Mesenchymal stem cell (in vitro differentiated cells and primary cell): ENCODE measurements at regions not wholly inside any gene's neighbourhood (a gene's known extent, or its start where the extent isn't known, plus 50 kb on each side); places are given as distances from the start of the nearest gene placed in this dataset.

Experiments
- DNase-seq: peaks from one replicate; pipeline ENCODE4 v3.0.0-alpha.2; 2013
- H2AFZ ChIP-seq: one replicate; pipeline ENCODE4 v1.6.1; 2013; ENCODE audit warnings: low read depth, mild to moderate bottlenecking, control low read depth, inconsistent platforms, low read length, moderate library complexity
- H2AK5ac ChIP-seq: 2 replicates; pipeline ENCODE4 v1.6.1; 2013; ENCODE audit warnings: low read length, moderate library complexity, mild to moderate bottlenecking, inconsistent platforms; ENCODE audit not compliant: severe bottlenecking
- H2BK120ac ChIP-seq: one replicate; pipeline ENCODE4 v1.6.1; 2013; ENCODE audit warnings: low read depth, mild to moderate bottlenecking, inconsistent platforms, low read length, moderate library complexity
- H2BK12ac ChIP-seq, 2 experiments: one replicate each; pipeline ENCODE4 v1.6.1; 2013; ENCODE audit warnings: inconsistent platforms in 2 of 2, low read length in 2 of 2, mild to moderate bottlenecking in 2 of 2, moderate library complexity in 2 of 2, control low read depth in 1 of 2
- H2BK15ac ChIP-seq: one replicate; pipeline ENCODE4 v1.6.1; 2013; ENCODE audit warnings: mild to moderate bottlenecking, low read depth, inconsistent platforms; ENCODE audit not compliant: poor library complexity, severe bottlenecking
- H2BK5ac ChIP-seq: 2 replicates; pipeline ENCODE4 v1.6.1; 2013; ENCODE audit warnings: low read depth, mild to moderate bottlenecking, low read length, control low read depth, inconsistent platforms; ENCODE audit not compliant: poor library complexity, severe bottlenecking
- H3K14ac ChIP-seq, 2 experiments: one replicate each; pipeline ENCODE4 v1.6.1; 2013; ENCODE audit warnings: inconsistent platforms in 2 of 2, low read length in 2 of 2, control low read depth in 1 of 2, mild to moderate bottlenecking in 1 of 2, moderate library complexity in 1 of 2
- H3K18ac ChIP-seq, 2 experiments: one replicate each; pipeline ENCODE4 v1.6.1; 2013; ENCODE audit warnings: inconsistent platforms in 2 of 2, low read length in 2 of 2, control low read depth in 1 of 2, low read depth in 1 of 2, mild to moderate bottlenecking in 1 of 2
- H3K23ac ChIP-seq, 2 experiments: one replicate each; pipeline ENCODE4 v1.6.1; 2013; ENCODE audit warnings: inconsistent platforms in 2 of 2, low read length in 2 of 2, mild to moderate bottlenecking in 2 of 2, moderate library complexity in 2 of 2, control low read depth in 1 of 2
- H3K27ac ChIP-seq: 2 replicates; pipeline ENCODE4 v1.5.1; 2013; ENCODE audit warnings: mild to moderate bottlenecking, moderate library complexity, low read length, control low read depth, inconsistent platforms; ENCODE audit not compliant: poor library complexity, severe bottlenecking
- H3K27me3 ChIP-seq, 2 experiments: 2 replicates each; pipeline versions ENCODE4 v1.6.1 to v1.7.0; 2013; ENCODE audit warnings: low read length in 2 of 2, mild to moderate bottlenecking in 2 of 2, moderate library complexity in 2 of 2, control low read depth in 1 of 2, inconsistent platforms in 1 of 2; ENCODE audit not compliant: control insufficient read depth in 1 of 2, insufficient read depth in 1 of 2
- H3K36me3 ChIP-seq, 2 experiments: 2 replicates each; pipeline versions ENCODE4 v1.6.1 to v1.7.0; 2013; ENCODE audit warnings: low read length in 2 of 2, control low read depth in 1 of 2, inconsistent platforms in 1 of 2, low read depth in 1 of 2, mild to moderate bottlenecking in 1 of 2; ENCODE audit not compliant: insufficient read depth in 2 of 2, control insufficient read depth in 1 of 2
- H3K4ac ChIP-seq, 2 experiments: one replicate each; pipeline ENCODE4 v1.6.1; 2013; ENCODE audit warnings: inconsistent platforms in 2 of 2, low read length in 2 of 2, mild to moderate bottlenecking in 2 of 2, moderate library complexity in 2 of 2, control low read depth in 1 of 2, low read depth in 1 of 2
- H3K4me1 ChIP-seq: 2 replicates; pipeline ENCODE4 v1.6.1; 2013; ENCODE audit warnings: low read depth, low read length, control low read depth; ENCODE audit not compliant: control insufficient read depth, insufficient read depth
- H3K4me2 ChIP-seq: 2 replicates; pipeline ENCODE4 v1.6.1; 2013; ENCODE audit warnings: low read length, mild to moderate bottlenecking, inconsistent platforms; ENCODE audit not compliant: poor library complexity, severe bottlenecking
- H3K4me3 ChIP-seq, 2 experiments: 2 replicates each; pipeline versions ENCODE4 v1.5.1 to v1.7.0; 2013; ENCODE audit warnings: low read length in 2 of 2, mild to moderate bottlenecking in 2 of 2, control low read depth in 1 of 2, low read depth in 1 of 2; ENCODE audit not compliant: insufficient read depth in 1 of 2
- H3K79me1 ChIP-seq: replicated peaks from 2 replicates; pipeline ENCODE4 v1.6.1; 2013; ENCODE audit warnings: mild to moderate bottlenecking, control low read depth, low read length, inconsistent platforms; ENCODE audit not compliant: poor library complexity, severe bottlenecking
- H3K9ac ChIP-seq: 2 replicates; pipeline ENCODE4 v1.7.0; 2013; ENCODE audit warnings: mild to moderate bottlenecking, low read length, moderate library complexity
- H3K9me3 ChIP-seq: 2 replicates; pipeline ENCODE4 v1.7.0; 2013; ENCODE audit warnings: mild to moderate bottlenecking, low read length; ENCODE audit not compliant: control insufficient read depth
- H4K8ac ChIP-seq: one replicate; pipeline ENCODE4 v1.6.1; 2013; ENCODE audit warnings: inconsistent platforms, mild to moderate bottlenecking, low read length, moderate library complexity
- H4K91ac ChIP-seq: one replicate; pipeline ENCODE4 v1.6.1; 2013; ENCODE audit warnings: mild to moderate bottlenecking, low read length, inconsistent platforms
- WGBS: methylation state at CpG from one replicate; pipeline ENCODE4 v1.1.7; 2013; ENCODE audit warnings: mixed read lengths; 5-methylcytosine and 5-hydroxymethylcytosine counted together

GRCh38 chr2:76194031-76194775 lies 483.5 kb upstream of the GCFC2 start:
- DNase-seq = no peak
- no peak overlapping the region for H2BK15ac ChIP-seq

GRCh38 chr2:76193089-76193488 lies 482.4 kb upstream of the GCFC2 start:
- Histone ChIP-seq H2AFZ (no peak overlapping the region), H3K9ac (no peak overlapping the region), H2BK120ac (no peak overlapping the region), H3K23ac (no peak overlapping the region), H3K36me3 (no peaks in the 10 kb centered on the region), H3K4ac (no peak overlapping the region), H4K8ac (no peak overlapping the region), H3K4me1 (no peaks in the 10 kb centered on the region), H2BK15ac (no peak overlapping the region), H2AK5ac (no peak overlapping the region), H3K27me3 (no peaks in the 10 kb centered on the region), H3K79me1 (no peaks in the 10 kb centered on the region), H3K27ac (no peak overlapping the region), H2BK5ac (no peak overlapping the region), H3K18ac (no peak overlapping the region), H3K4me2 (no peak overlapping the region), H3K14ac (no peak overlapping the region), H4K91ac (no peak overlapping the region), H3K9me3 (no peaks in the 10 kb centered on the region), H2BK12ac (no peak overlapping the region), H3K4me3 (no peak overlapping the region)
- no peak for DNase-seq
- WGBS = 91% methylated on average over 3 of the region's 3 CpGs

More at GRCh38 chr2:76194031-76194775, 483.5 kb upstream of the GCFC2 start:
- H3K27me3 ChIP-seq = no peaks in the 10 kb centered on the region
- H3K18ac ChIP-seq = no peak overlapping the region
- no peak overlapping the region for H3K23ac ChIP-seq
- H3K4me1 ChIP-seq = no peaks in the 10 kb centered on the region
- no peak overlapping the region for H3K4ac ChIP-seq
- no peak overlapping the region for H4K8ac ChIP-seq
- no peak overlapping the region for H2BK12ac ChIP-seq
- H3K9ac ChIP-seq = no peak overlapping the region
- no peak overlapping the region for H2BK5ac ChIP-seq
- no peak overlapping the region for H3K27ac ChIP-seq
- no peak overlapping the region for H2AFZ ChIP-seq
- H3K79me1 ChIP-seq = no peaks in the 10 kb centered on the region
- H2AK5ac ChIP-seq = no peak overlapping the region
- H3K4me3 ChIP-seq = no peak overlapping the region
- H3K36me3 ChIP-seq = no peaks in the 10 kb centered on the region
- H2BK120ac ChIP-seq = no peak overlapping the region
- H3K14ac ChIP-seq = no peak overlapping the region
- WGBS = 91% methylated on average over 5 of the region's 5 CpGs
- no peak overlapping the region for H3K4me2 ChIP-seq
- no peak overlapping the region for H4K91ac ChIP-seq
- H3K9me3 ChIP-seq = no peaks in the 10 kb centered on the region

GRCh38 chr2:76188334-76189008 lies 477.8 kb upstream of the GCFC2 start:
- H3K4ac ChIP-seq = no peak overlapping the region
- no peaks in the 10 kb centered on the region for H3K79me1 ChIP-seq
- H2BK15ac ChIP-seq = no peak overlapping the region
- H2BK12ac ChIP-seq = no peak overlapping the region
- no peak for DNase-seq
- H3K4me2 ChIP-seq = no peak overlapping the region
- WGBS = 97% methylated on average over 2 of the region's 4 CpGs
- H3K27me3 ChIP-seq = no peaks in the 10 kb centered on the region
- no peak overlapping the region for H3K4me3 ChIP-seq
- H2AFZ ChIP-seq = no peak overlapping the region
- H4K8ac ChIP-seq = no peak overlapping the region
- H3K4me1 ChIP-seq = no peaks in the 10 kb centered on the region
- H2AK5ac ChIP-seq = no peak overlapping the region
- H3K14ac ChIP-seq = no peak overlapping the region
- no peak overlapping the region for H3K27ac ChIP-seq
- no peak overlapping the region for H2BK120ac ChIP-seq
- H4K91ac ChIP-seq = no peak overlapping the region
- H3K36me3 ChIP-seq = no peaks in the 10 kb centered on the region
- H2BK5ac ChIP-seq = no peak overlapping the region
- H3K9ac ChIP-seq = no peak overlapping the region
- H3K23ac ChIP-seq = no peak overlapping the region
- no peaks in the 10 kb centered on the region for H3K9me3 ChIP-seq
- H3K18ac ChIP-seq = no peak overlapping the region

GRCh38 chr2:76187415-76187814 lies 476.7 kb upstream of the GCFC2 start:
- no peak overlapping the region for H2BK15ac ChIP-seq
- H3K9me3 ChIP-seq = no peaks in the 10 kb centered on the region
- H3K4me2 ChIP-seq = no peak overlapping the region
- no peaks in the 10 kb centered on the region for H3K36me3 ChIP-seq
- H2BK12ac ChIP-seq = no peak overlapping the region
- no peak overlapping the region for H4K91ac ChIP-seq
- H2BK120ac ChIP-seq = no peak overlapping the region
- H3K18ac ChIP-seq = no peak overlapping the region
- H3K14ac ChIP-seq = no peak overlapping the region
- no peak overlapping the region for H2AFZ ChIP-seq
- no peak overlapping the region for H2BK5ac ChIP-seq
- H3K79me1 ChIP-seq = no peaks in the 10 kb centered on the region
- peak; percentile 4 for DNase-seq
- no peak overlapping the region for H3K9ac ChIP-seq
- no peaks in the 10 kb centered on the region for H3K4me1 ChIP-seq
- H3K27ac ChIP-seq = no peak overlapping the region
- H3K27me3 ChIP-seq = no peaks in the 10 kb centered on the region
- H2AK5ac ChIP-seq = no peak overlapping the region
- 100% methylated on average over 1 of the region's 1 CpG for WGBS
- H3K23ac ChIP-seq = no peak overlapping the region
- no peak overlapping the region for H3K4me3 ChIP-seq
- no peak overlapping the region for H3K4ac ChIP-seq
- no peak overlapping the region for H4K8ac ChIP-seq
